GM10248 (cell line): ENCODE measurements at regions not wholly inside any gene's neighbourhood (a gene's known extent, or its start where the extent isn't known, plus 50 kb on each side); places are given as distances from the start of the nearest gene placed in this dataset.

Source experiments
- CTCF ChIA-PET: fragments of 300-600 bp; sonication (Branson Sonifier 250); formaldehyde crosslinking; extraction: SDS; loops from one replicate; lab custom pipeline; 2021; ENCODE audit warnings: antibody characterized with exemption; lab: Yijun Ruan, JAX
- POLR2A ChIA-PET: fragments of 350-650 bp; sonication (Branson Sonifier 250); formaldehyde crosslinking; extraction: SDS; loops from one replicate; lab custom pipeline; 2020; ENCODE audit warnings: antibody characterized with exemption; lab: Yijun Ruan, JAX
- DNase-seq: peaks from one replicate; pipeline ENCODE4 v3.0.0; 2012; ENCODE audit errors: extremely low spot score
- CTCF ChIP-seq: IDR thresholded peaks from 2 replicates; pipeline ENCODE4 v1.5.1; 2012; ENCODE audit warnings: mild to moderate bottlenecking, low read depth; ENCODE audit errors: extremely low read depth, missing control alignments, control extremely low read depth

- ChIA-PET CTCF (interaction anchor here (1.0 to 1.9 kb wide), 3 partner anchors 15 to 49 kb away, joined by 3 to 8 read pairs (median 3); no protein-coding TSS in a partner anchor), POLR2A (no interaction called here)
- no peak for TF ChIP-seq CTCF
These were observed 126.5 kb upstream of the ZEB1 start for GRCh38 chr10:31192475-31192874.

GRCh38 chr10:31194986-31195385 lies 124.0 kb upstream of the ZEB1 start:
- DNase-seq = no peak
- ChIA-PET POLR2A (no interaction called here), CTCF (no interaction called here)
- no peak for TF ChIP-seq CTCF

More at GRCh38 chr10:31192475-31192874, 126.5 kb upstream of the ZEB1 start:
- DNase-seq = no peak

- POLR2A ChIA-PET = no interaction called here
- no peak for DNase-seq
- TF ChIP-seq CTCF = no peak
- CTCF ChIA-PET = interaction anchor here (1.0 to 1.5 kb wide), 2 partner anchors 12 to 14 kb away, joined by 3 read pairs; no protein-coding TSS in a partner anchor
These were observed 121.1 kb upstream of the ZEB1 start for GRCh38 chr10:31197886-31198285.

GRCh38 chr10:31204090-31204489 lies 114.9 kb upstream of the ZEB1 start:
- CTCF ChIA-PET = no interaction called here
- TF ChIP-seq CTCF = no peak
- DNase-seq = no peak
- POLR2A ChIA-PET = no interaction called here

GRCh38 chr10:31207636-31208035 lies 111.4 kb upstream of the ZEB1 start:
- CTCF ChIA-PET = no interaction called here
- POLR2A ChIA-PET = no interaction called here

GRCh38 chr10:31209478-31209877 lies 109.5 kb upstream of the ZEB1 start:
- no peak for TF ChIP-seq CTCF
- DNase-seq = no peak
- POLR2A ChIA-PET = no interaction called here
- CTCF ChIA-PET = no interaction called here

More at GRCh38 chr10:31207636-31208035, 111.4 kb upstream of the ZEB1 start:
- no peak for DNase-seq
- no peak for TF ChIP-seq CTCF
